GM12872 (cell line): ENCODE measurements at regions not wholly inside any gene's neighbourhood (a gene's known extent, or its start where the extent isn't known, plus 50 kb on each side); places are given as distances from the start of the nearest gene placed in this dataset.

Experiments used
- CTCF ChIP-seq: IDR thresholded peaks from 3 replicates; pipeline ENCODE4 v1.5.1; 2011; ENCODE audit warnings: low read depth, mild to moderate bottlenecking, low read length, moderate library complexity; ENCODE audit not compliant: insufficient read depth

- TF ChIP-seq CTCF = no peak
These were observed 215.3 kb downstream of the ANAPC1 start for GRCh38 chr2:111668741-111669140.

GRCh38 chr2:111669928-111670695 is 213.9 kb downstream of the ANAPC1 start:
- TF ChIP-seq CTCF = no peak

- TF ChIP-seq CTCF = no peak
These were observed 213.2 kb downstream of the ANAPC1 start for GRCh38 chr2:111670776-111671175.

GRCh38 chr2:111671426-111672150 is 212.4 kb downstream of the ANAPC1 start:
- TF ChIP-seq CTCF = no peak

- TF ChIP-seq CTCF = no peak
These were observed 210.5 kb downstream of the ANAPC1 start for GRCh38 chr2:111673526-111673925.

GRCh38 chr2:111675419-111676194 is 208.4 kb downstream of the ANAPC1 start:
- no peak for TF ChIP-seq CTCF

- no peak for TF ChIP-seq CTCF
These were observed 207.6 kb downstream of the ANAPC1 start for GRCh38 chr2:111676291-111676822.
